ENCODE measurements at regions not wholly inside any gene's neighbourhood (a gene's known extent, or its start where the extent isn't known, plus 50 kb on each side); places are given as distances from the start of the nearest gene placed in this dataset.

DNA sequence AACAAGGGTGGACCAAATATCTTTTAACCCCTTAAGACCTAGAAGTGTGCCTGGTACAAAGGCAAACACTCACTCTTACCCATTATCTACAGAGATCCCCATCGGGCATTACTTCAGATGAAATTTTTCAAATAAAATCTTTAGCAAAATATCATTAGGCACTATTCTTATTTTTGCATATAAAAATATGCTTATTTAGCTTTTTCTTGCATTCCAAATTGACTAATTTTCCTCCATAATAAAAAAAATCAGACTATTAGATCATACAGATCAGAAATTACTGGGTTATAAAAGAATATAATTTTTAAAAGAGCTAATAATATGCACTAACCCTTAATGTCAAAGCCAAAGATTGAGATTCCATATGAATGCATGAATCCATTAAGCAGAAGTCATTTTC, 178.7 kb upstream of the SLC30A5 start:
- no peak for DNase-seq (ENCODE audit: low read depth in 1 of 2, low spot score in 1 of 2)
- in situ Hi-C loops (cut with HindIII; ENCODE audit: low pct_unique_long_range_greater_than_20kb, low sequenced_read_pairs), result no loop called here
- no peak for TF ChIP-seq JUND (IDR thresholded peaks at IDR 0.05; ENCODE audit: low read depth)

DNA sequence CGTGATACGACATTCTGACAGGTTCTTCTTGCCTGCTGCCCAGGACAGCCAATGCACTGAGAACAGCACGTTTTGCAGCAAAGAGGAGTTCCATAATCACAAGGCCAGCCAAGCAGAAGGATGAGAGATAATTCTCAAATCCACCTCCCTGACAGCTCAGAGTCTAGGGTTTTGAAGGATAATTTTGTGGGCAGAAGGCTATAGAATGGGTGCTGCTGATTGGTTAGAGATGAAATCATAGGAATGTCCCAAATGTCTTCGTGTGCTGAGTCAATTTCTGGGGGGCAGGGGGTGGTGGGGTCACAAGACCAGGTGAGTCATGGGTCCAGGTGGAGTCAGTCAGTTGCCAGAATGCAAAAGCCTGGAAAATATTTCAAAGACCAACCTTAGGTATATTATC, 175.5 kb upstream of the SLC30A5 start:
- no peak for TF ChIP-seq JUND (IDR thresholded peaks at IDR 0.05; ENCODE audit: low read depth)
- in situ Hi-C loops (cut with HindIII; ENCODE audit: low pct_unique_long_range_greater_than_20kb, low sequenced_read_pairs), result no loop called here

DNA sequence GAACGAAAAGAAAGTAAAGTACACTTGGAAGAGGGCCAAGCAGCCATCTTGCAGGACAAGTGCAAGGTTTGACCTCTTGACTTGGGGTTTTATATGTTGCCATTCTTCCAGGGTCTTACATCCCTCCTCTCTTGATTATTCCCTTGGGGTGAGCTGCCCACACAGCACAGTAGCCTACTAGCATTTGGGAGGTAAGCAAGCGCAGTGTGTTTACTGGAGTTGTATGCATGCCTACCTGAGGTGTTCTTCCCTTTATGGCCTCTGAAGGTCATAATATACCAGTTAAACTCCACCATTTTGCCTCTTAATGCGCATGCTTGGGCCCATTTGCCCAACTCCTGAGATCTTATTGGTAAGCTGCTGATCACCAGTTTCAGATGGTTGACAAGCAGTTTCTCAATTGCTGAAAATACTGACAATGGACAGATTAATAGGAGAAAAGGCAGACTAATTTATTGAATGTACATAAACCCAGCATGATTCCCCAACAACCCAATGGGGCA, 173.8 kb upstream of the SLC30A5 start:
- no peak for DNase-seq (ENCODE audit: low read depth in 1 of 2, low spot score in 1 of 2)
- in situ Hi-C loops (cut with HindIII; ENCODE audit: low pct_unique_long_range_greater_than_20kb, low sequenced_read_pairs), result no loop called here
- TF ChIP-seq JUND (IDR thresholded peaks at IDR 0.05; ENCODE audit: low read depth), result no peak

More for the DNA sequence above, 175.5 kb upstream of the SLC30A5 start:
- no peak for DNase-seq (ENCODE audit: low read depth in 1 of 2, low spot score in 1 of 2)

DNA sequence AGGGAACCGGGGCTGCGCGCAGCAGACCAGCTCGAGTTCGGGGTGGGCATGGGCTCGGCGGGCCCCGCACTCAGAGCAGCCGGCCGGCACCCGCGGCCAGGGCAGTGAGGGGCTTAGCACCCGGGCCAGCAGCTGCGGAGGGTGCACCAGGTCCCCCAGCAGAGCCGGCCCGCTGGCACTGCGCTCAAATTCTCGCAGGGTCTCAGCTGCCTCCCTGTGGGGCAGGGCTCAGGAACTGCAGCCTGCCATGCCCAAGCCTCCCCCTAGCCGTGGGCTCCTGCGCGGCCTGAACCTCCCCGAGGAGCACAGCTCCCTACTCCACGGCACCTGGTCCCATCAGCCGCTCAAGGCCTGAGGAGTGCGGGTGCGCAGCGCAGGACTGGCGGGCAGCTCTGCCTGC, 172.9 kb upstream of the SLC30A5 start:
- in situ Hi-C loops (cut with HindIII; ENCODE audit: low pct_unique_long_range_greater_than_20kb, low sequenced_read_pairs), result no loop called here
- no peak for TF ChIP-seq JUND (IDR thresholded peaks at IDR 0.05; ENCODE audit: low read depth)
- DNase-seq (ENCODE audit: low read depth in 1 of 2, low spot score in 1 of 2), result no peak

DNA sequence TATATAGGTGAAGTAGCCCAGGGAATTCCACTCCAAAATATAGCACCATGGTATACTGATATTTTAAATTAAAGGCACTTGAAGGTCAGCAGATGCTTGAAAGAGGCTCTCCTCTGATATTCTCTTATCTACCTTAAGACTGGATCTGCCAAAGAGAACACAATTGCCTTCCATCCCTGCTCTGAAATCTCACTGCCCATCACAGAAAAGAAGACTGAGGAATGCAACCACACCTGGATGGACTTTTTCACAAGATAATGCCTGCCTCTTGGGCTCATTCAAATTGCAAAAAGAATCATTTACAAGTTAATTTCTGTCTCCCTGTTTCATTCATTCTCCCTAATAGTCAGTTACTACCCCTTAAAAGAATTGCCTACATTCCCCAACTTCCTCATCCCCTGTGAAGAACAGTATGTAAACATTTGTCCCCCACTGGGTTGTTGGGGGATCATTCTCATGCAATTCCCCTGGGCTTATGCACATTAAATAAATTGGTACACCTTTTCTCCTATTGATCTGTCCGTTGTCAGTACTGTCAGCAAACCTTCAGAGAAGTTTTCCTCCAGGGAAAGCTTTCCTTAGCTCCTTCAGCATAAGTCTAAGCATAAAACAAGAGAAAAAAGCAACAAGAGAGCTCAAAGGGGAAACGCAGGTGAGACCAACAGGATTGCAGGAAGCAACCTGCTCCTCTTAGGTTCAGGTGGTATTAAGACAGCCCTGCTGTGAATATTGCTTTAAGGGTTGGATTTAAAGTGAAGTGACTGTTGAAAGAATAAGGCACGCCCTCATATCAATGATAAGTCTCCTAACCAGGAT, 171.4 kb upstream of the SLC30A5 start:
- DNase-seq (ENCODE audit: low read depth in 1 of 2, low spot score in 1 of 2), result no peak
- no peak for TF ChIP-seq JUND (IDR thresholded peaks at IDR 0.05; ENCODE audit: low read depth)
- in situ Hi-C loops (cut with HindIII; ENCODE audit: low pct_unique_long_range_greater_than_20kb, low sequenced_read_pairs), result no loop called here

DNA sequence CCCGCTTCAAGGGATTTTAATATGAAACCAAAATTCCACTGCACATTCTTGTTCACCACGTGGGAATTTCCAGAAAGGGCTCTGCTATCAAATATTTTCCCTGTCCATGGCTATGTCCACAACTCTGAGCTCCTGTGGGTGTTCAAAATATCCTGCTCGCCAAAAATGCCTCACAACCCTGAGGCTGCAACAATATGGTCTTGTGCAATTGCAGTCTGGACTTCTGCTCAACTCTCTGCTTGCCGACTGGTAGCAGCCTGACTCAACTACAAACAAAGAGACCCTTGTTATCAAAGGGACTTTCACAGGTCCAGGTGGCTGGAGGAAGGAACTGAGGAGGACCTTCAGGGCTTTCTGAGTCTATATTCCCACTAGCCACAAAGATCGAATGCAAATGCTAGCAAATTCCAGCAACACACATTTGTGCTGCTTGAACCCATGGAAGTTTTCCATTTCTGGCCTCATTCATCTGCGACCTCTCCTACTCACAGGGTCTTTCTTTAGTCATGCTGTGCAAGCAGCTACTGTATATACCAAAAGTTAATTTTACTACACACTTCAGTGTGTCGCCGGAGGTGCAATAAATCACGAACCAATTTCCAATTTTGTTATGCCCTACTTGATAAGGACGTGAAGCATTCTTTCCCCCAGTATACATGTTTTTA, 169.2 kb upstream of the SLC30A5 start:
- DNase-seq (ENCODE audit: low read depth in 1 of 2, low spot score in 1 of 2), result peak in 1 of 2 experiments; percentile 3
- in situ Hi-C loops (cut with HindIII; ENCODE audit: low pct_unique_long_range_greater_than_20kb, low sequenced_read_pairs), result no loop called here
- no peak for TF ChIP-seq JUND (IDR thresholded peaks at IDR 0.05; ENCODE audit: low read depth)

DNA sequence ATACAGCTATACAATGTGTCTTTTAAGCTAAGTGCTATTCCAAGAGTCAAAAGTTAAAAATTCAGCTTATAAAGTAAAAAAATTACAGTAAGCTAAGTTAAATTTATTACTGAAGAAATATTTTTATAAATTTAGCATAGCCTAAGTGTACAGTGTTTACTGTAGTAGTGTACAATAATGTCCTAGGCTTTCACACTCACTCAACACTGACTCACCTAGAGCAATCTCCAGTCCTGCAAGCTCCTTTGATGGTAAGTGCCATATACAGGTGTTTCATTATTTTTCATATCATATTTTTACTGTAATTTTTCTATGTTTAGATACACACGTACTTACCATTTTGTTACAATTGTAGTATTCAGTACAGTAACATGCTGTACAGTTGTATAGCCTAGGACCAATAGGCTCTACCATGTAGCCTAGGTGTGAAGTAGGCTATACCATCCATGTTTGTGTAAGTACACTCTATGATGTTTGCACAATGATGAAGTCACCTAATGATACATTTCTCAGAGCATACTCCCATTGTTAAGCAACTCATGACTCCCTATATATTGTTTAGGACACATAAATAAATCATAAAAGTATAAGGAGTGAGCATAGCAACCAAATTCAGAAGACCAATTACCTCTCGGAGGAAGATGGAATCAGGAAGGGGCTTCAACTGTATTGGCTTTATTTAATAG, 165.1 kb upstream of the SLC30A5 start:
- DNase-seq (ENCODE audit: low read depth in 1 of 2, low spot score in 1 of 2), result peak in 1 of 2 experiments; percentile 16
- in situ Hi-C loops (cut with HindIII; ENCODE audit: low pct_unique_long_range_greater_than_20kb, low sequenced_read_pairs), result no loop called here
- no peak for TF ChIP-seq JUND (IDR thresholded peaks at IDR 0.05; ENCODE audit: low read depth)

DNA sequence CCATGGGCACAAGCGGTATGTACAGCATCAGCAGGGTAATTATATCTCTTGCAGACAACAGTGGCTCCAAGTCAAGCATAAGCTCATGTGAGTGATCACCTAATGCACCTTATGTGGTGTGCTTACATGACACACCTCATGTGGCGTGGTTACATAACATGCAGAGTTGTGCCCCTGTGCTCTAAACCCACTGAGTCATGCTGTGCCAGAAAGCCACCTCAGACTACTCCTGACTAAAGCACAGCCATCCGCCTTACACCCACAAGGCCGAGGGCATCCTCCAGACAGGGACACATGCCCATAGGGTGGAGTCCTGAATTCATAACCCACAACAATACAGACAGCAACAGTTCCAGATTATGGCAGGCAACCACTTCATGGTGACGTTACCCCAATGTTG, 163.7 kb upstream of the SLC30A5 start:
- in situ Hi-C loops (cut with HindIII; ENCODE audit: low pct_unique_long_range_greater_than_20kb, low sequenced_read_pairs), result no loop called here
- DNase-seq (ENCODE audit: low read depth in 1 of 2, low spot score in 1 of 2), result no peak
- no peak for TF ChIP-seq JUND (IDR thresholded peaks at IDR 0.05; ENCODE audit: low read depth)

DNA sequence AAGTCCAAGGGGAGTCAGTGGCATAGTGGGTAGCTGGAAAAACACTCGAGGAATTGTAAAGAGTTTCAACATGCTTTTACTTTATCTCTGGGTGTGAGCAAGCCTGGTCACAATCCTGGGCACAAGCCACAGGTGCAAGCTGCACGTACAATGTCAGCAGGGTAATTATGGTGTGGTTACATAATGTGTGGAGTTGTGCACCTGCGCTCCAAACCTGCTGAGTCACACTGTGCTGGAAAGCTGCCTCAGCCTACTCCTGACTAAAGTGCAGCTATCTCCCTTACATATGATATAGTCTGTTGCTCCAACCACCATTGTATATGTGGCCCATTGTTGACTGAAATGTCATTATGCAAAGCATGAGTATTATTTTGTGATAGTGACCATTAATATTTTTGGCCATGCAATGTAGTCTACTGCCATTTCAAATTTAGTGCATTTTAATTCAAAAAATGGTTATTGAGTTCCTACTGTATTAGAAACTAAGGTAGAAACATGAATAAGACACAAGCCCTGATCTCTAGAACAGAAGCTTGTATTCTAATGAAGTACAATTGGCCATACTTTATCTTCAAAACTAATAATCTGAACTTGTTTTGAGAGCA, 160.9 kb upstream of the SLC30A5 start:
- DNase-seq (ENCODE audit: low read depth in 1 of 2, low spot score in 1 of 2), result peak in 1 of 2 experiments; percentile 69
- TF ChIP-seq JUND (IDR thresholded peaks at IDR 0.05; ENCODE audit: low read depth), result no peak
- in situ Hi-C loops (cut with HindIII; ENCODE audit: low pct_unique_long_range_greater_than_20kb, low sequenced_read_pairs), result no loop called here

DNA sequence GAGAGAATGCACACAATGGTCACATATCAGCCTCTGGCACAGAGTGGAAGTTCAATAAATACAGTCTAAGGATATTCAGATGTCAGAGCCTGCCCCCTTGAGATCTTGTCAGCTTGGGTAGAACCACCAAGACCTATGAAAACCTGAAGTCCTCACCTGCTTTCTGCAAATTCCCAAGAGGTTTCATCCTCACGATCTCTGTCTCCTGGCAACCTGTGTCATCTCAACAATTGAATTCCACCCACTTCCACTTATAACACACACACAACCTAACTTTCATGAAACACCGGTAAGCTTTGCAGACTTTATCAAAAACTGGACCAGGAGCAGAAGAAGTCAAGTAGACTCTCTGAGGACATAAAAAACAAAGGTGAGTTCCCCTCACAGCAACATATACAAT, 151.6 kb upstream of the SLC30A5 start:
- DNase-seq (ENCODE audit: low read depth in 1 of 2, low spot score in 1 of 2), result no peak
- in situ Hi-C loops (cut with HindIII; ENCODE audit: low pct_unique_long_range_greater_than_20kb, low sequenced_read_pairs), result no loop called here

DNA sequence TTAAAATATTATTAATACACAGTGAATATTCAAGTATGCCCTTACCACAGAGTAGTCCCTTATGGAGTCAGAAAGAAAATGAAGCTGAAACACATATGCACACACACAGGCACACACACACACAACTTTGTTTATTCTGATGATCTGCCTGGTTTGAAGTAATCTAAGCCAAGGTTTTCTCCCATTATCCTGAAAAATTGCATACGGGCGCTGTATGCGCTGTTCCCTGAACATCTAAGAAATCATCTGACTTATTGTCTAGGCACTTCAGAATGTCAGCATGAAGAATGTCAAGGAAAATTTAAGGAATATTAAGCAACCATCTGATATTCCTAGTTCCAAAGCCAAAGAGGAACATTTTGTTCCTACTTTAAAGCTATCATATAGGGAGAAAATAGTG, 147.1 kb upstream of the SLC30A5 start:
- in situ Hi-C loops (cut with HindIII; ENCODE audit: low pct_unique_long_range_greater_than_20kb, low sequenced_read_pairs), result no loop called here
- no peak for TF ChIP-seq JUND (IDR thresholded peaks at IDR 0.05; ENCODE audit: low read depth)
- DNase-seq (ENCODE audit: low read depth in 1 of 2, low spot score in 1 of 2), result no peak

More for the DNA sequence above, 151.6 kb upstream of the SLC30A5 start:
- TF ChIP-seq JUND (IDR thresholded peaks at IDR 0.05; ENCODE audit: low read depth), result no peak

DNA sequence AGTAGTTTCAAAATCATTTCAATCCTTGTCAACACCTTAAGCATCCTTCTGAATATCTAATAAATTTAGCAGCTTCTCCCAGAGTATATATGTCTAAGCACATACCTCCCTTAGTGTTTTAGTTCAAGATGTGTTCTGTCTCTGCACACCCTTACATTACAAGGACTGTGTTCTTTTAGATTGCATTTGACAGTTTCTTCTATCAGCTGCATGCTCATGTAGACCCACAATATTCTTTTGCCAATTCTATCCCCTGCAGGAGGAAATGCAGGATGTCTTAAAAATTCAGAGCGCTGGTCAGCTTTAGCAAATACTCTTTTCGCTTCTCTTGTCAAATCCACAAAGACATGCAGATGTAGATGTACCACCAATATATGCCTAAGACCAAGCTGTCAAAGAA, 145.8 kb upstream of the SLC30A5 start:
- no peak for TF ChIP-seq JUND (IDR thresholded peaks at IDR 0.05; ENCODE audit: low read depth)
- no peak for DNase-seq (ENCODE audit: low read depth in 1 of 2, low spot score in 1 of 2)
- in situ Hi-C loops (cut with HindIII; ENCODE audit: low pct_unique_long_range_greater_than_20kb, low sequenced_read_pairs), result no loop called here

Measured in T47D (cell line).